Stomach smooth muscle (tissue), 2 donors: ENCODE measurements at regions not wholly inside any gene's neighbourhood (a gene's known extent, or its start where the extent isn't known, plus 50 kb on each side); places are given as distances from the start of the nearest gene placed in this dataset.

Source experiments
- H3K27ac ChIP-seq: one replicate; pipeline ENCODE4 v1.7.0; 2013; ENCODE audit warnings: mild to moderate bottlenecking, low read length, inconsistent platforms
- H3K27me3 ChIP-seq, 2 donors: one replicate each; pipeline ENCODE4 v1.7.0; 2013; ENCODE audit warnings: low read length in 2 of 2; ENCODE audit not compliant: insufficient read depth in 2 of 2, control insufficient read depth in 1 of 2
- H3K36me3 ChIP-seq, 2 donors: one replicate each; pipeline ENCODE4 v1.7.0; 2013; ENCODE audit warnings: low read length in 2 of 2; ENCODE audit not compliant: control insufficient read depth in 2 of 2, insufficient read depth in 2 of 2
- H3K4me1 ChIP-seq: one replicate; pipeline ENCODE4 v1.7.0; 2013; ENCODE audit warnings: low read length; ENCODE audit not compliant: control insufficient read depth, insufficient read depth
- H3K4me3 ChIP-seq, 2 donors: one replicate each; pipeline ENCODE4 v1.7.0; 2013; ENCODE audit warnings: low read length in 2 of 2
- H3K9ac ChIP-seq, 2 donors: one replicate each; pipeline ENCODE4 v1.7.0; 2013; ENCODE audit warnings: low read length in 2 of 2, mild to moderate bottlenecking in 1 of 2
- H3K9me3 ChIP-seq, 2 donors: one replicate each; pipeline ENCODE4 v1.7.0; 2013; ENCODE audit warnings: low read length in 2 of 2; ENCODE audit not compliant: control insufficient read depth in 2 of 2
- donor health status: healthy.
- donor health status: Pancreatic carcinoma.

- Histone ChIP-seq H3K27me3 (no peaks in the 10 kb centered on the region), H3K4me3 (no peak overlapping the region), H3K9ac (no peak overlapping the region), H3K4me1 (no peaks in the 10 kb centered on the region), H3K9me3 (no peaks in the 10 kb centered on the region), H3K27ac (no peak overlapping the region), H3K36me3 (no peaks in the 10 kb centered on the region)
Measured at GRCh38 chr13:59229861-59230260, 933.9 kb downstream of the DIAPH3 start.

GRCh38 chr13:59230484-59231264 is 933.1 kb downstream of the DIAPH3 start:
- Histone ChIP-seq H3K27ac (no peak overlapping the region), H3K4me3 (no peak overlapping the region), H3K9me3 (no peaks in the 10 kb centered on the region), H3K4me1 (no peaks in the 10 kb centered on the region), H3K27me3 (no peaks in the 10 kb centered on the region), H3K9ac (no peak overlapping the region), H3K36me3 (no peaks in the 10 kb centered on the region)

GRCh38 chr13:59236309-59236919 is 927.3 kb downstream of the DIAPH3 start:
- Histone ChIP-seq H3K4me3 (no peak overlapping the region), H3K27ac (no peak overlapping the region)

GRCh38 chr13:59236944-59237343 is 926.8 kb downstream of the DIAPH3 start:
- Histone ChIP-seq H3K27ac (no peak overlapping the region), H3K36me3 (no peaks in the 10 kb centered on the region)

More at GRCh38 chr13:59236309-59236919, 927.3 kb downstream of the DIAPH3 start:
- Histone ChIP-seq H3K9me3 (no peaks in the 10 kb centered on the region), H3K4me1 (no peaks in the 10 kb centered on the region), H3K27me3 (no peaks in the 10 kb centered on the region), H3K9ac (no peak overlapping the region), H3K36me3 (no peaks in the 10 kb centered on the region)

GRCh38 chr13:59247171-59247570 is 916.6 kb downstream of the DIAPH3 start:
- no peaks in the 10 kb centered on the region for H3K9me3 ChIP-seq
- no peaks in the 10 kb centered on the region for H3K36me3 ChIP-seq
- H3K4me1 ChIP-seq: no peaks in the 10 kb centered on the region
- no peak overlapping the region for H3K9ac ChIP-seq
- no peaks in the 10 kb centered on the region for H3K27me3 ChIP-seq
- no peak overlapping the region for H3K27ac ChIP-seq
- H3K4me3 ChIP-seq: no peak overlapping the region

More at GRCh38 chr13:59236944-59237343, 926.8 kb downstream of the DIAPH3 start:
- Histone ChIP-seq H3K9me3 (no peaks in the 10 kb centered on the region), H3K9ac (no peak overlapping the region), H3K27me3 (no peaks in the 10 kb centered on the region), H3K4me1 (no peaks in the 10 kb centered on the region), H3K4me3 (no peak overlapping the region)

- no peak overlapping the region for H3K9ac ChIP-seq
- H3K27ac ChIP-seq: no peak overlapping the region
- H3K4me3 ChIP-seq: no peak overlapping the region
- no peaks in the 10 kb centered on the region for H3K4me1 ChIP-seq
- H3K27me3 ChIP-seq: no peaks in the 10 kb centered on the region
- no peaks in the 10 kb centered on the region for H3K36me3 ChIP-seq
- H3K9me3 ChIP-seq: no peaks in the 10 kb centered on the region
Measured at GRCh38 chr13:59250336-59251189, 913.2 kb downstream of the DIAPH3 start.

GRCh38 chr13:59259165-59260000 is 904.3 kb downstream of the DIAPH3 start:
- Histone ChIP-seq H3K36me3 (no peaks in the 10 kb centered on the region), H3K9me3 (no peaks in the 10 kb centered on the region), H3K4me1 (no peaks in the 10 kb centered on the region), H3K9ac (no peak overlapping the region), H3K4me3 (no peak overlapping the region), H3K27me3 (no peaks in the 10 kb centered on the region), H3K27ac (no peak overlapping the region)

GRCh38 chr13:59261928-59262488 is 901.7 kb downstream of the DIAPH3 start:
- no peaks in the 10 kb centered on the region for H3K9me3 ChIP-seq
- no peak overlapping the region for H3K4me3 ChIP-seq
- no peaks in the 10 kb centered on the region for H3K27me3 ChIP-seq
- no peak overlapping the region for H3K27ac ChIP-seq
- H3K4me1 ChIP-seq: no peaks in the 10 kb centered on the region
- no peaks in the 10 kb centered on the region for H3K36me3 ChIP-seq
- H3K9ac ChIP-seq: no peak overlapping the region

- Histone ChIP-seq H3K4me1 (no peaks in the 10 kb centered on the region), H3K27ac (no peak overlapping the region), H3K9ac (no peak overlapping the region), H3K27me3 (no peaks in the 10 kb centered on the region), H3K9me3 (no peaks in the 10 kb centered on the region), H3K4me3 (no peak overlapping the region), H3K36me3 (no peaks in the 10 kb centered on the region)
Measured at GRCh38 chr13:59263531-59263930, 900.2 kb downstream of the DIAPH3 start.
